Stimulated activated naive B cell treated with anti-CD40 and anti-IgM and Interleukin-4, amounts not matched to agents 10 μg/mL and 1 μg/mL and 100 μg/mL, for 72 hours (primary cell): ENCODE measurements at regions not wholly inside any gene's neighbourhood (a gene's known extent, or its start where the extent isn't known, plus 50 kb on each side); places are given as distances from the start of the nearest gene placed in this dataset.

Experiments used
- ATAC-seq, 2 donors: fragments of 150-1000 bp; cut with Tn5 transposase; replicated peaks; 2 replicates each; pipeline ENCODE4 v1.10.0; 2021; ENCODE audit warnings: moderate library complexity in 1 of 2
- DNase-seq: peaks from one replicate; pipeline ENCODE4 v3.0.0; 2021
- H3K27ac Mint-ChIP-seq: one replicate; pipeline ENCODE4 v1.8.0; 2022; ENCODE audit warnings: mild to moderate bottlenecking, mixed read lengths
- H3K27me3 Mint-ChIP-seq, 2 donors: one replicate each; pipeline ENCODE4 v1.8.0; 2022; ENCODE audit warnings: mixed read lengths in 2 of 2
- H3K36me3 Mint-ChIP-seq, 2 donors: one replicate each; pipeline ENCODE4 v1.8.0; 2022; ENCODE audit warnings: mixed read lengths in 2 of 2, mild to moderate bottlenecking in 1 of 2
- H3K4me1 Mint-ChIP-seq, 2 donors: one replicate each; pipeline ENCODE4 v1.8.0; 2022; ENCODE audit warnings: mixed read lengths in 2 of 2, mild to moderate bottlenecking in 1 of 2
- H3K4me3 Mint-ChIP-seq, 2 donors: one replicate each; pipeline ENCODE4 v1.8.0; 2022; ENCODE audit warnings: mild to moderate bottlenecking in 2 of 2, mixed read lengths in 2 of 2, moderate library complexity in 1 of 2
- H3K9me3 Mint-ChIP-seq, 2 donors: one replicate each; pipeline ENCODE4 v1.8.0; 2022; ENCODE audit warnings: mixed read lengths in 2 of 2, mild to moderate bottlenecking in 1 of 2

DNA sequence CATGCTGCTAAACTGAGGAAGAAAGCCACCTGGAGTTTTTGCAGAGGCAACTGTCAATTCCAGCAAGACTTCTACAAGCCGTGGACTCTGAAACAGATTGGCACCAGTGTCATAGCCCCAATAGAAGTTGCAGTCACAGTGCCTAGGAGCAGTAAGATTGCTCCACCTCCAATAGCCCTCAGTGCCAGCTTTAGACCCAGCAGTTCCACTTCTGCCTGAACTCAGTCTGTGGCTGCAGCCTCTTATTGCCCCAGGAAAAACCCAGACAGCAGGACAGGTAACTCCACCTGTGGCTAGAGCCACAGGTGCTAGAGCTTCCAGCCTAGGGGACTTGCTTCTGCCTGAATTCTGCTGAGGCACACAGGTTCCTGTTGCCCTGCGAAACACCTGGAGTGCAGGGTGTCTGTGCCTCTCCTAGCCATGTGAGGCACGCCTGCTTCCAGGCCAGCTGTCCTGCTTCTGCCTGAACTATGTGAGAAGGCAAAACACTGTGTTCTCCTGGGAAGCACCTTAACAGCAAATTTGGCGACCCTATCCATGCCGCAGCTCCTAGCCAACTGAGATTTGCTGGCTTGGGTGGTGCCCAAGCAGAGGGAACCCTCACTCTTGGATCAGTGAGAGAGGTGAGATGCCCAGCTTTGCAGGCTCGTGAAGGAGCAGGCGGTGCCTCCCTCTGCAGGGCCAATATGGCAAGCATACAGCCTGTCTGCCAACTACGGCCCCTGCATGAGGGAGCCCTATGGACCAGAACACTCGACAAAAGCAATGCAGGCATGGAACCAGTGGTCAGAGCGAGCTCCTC lies 607.6 kb downstream of the PCDH17 start:
- H3K36me3 Mint-ChIP-seq = no peaks in the 10 kb centered on the region
- no peak overlapping the region for H3K4me3 Mint-ChIP-seq
- H3K4me1 Mint-ChIP-seq = no peaks in the 10 kb centered on the region
- ATAC-seq (peak; percentile 14 to 16), DNase-seq (no peak)
- H3K9me3 Mint-ChIP-seq = peaks cover 6 to 10% of the 10 kb centered on the region in 2 donors
- H3K27me3 Mint-ChIP-seq = no peaks in the 10 kb centered on the region
- H3K27ac Mint-ChIP-seq = no peak overlapping the region

DNA sequence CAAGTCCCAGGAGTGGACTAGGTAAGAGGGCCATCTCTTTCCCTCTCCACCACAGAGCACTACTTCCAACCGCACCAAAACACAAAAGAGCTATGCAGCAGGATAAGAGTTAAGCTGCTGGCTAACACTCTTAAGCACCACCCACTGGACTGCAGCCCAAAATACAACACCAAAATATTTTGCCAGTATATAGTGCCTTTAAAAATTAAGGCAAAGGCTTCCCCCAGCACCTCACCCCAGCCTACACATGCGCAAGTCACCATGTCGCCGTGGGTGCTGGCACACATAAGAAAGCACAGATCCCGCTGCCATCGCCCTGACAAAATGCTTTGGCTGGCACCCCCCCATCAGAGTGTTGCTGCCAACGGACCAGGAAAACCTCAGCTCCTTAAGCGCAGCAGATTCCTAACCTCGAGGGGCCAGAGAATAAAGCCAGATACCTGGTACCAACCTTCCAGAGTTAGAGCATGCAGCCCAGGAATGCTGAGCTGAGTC lies 608.3 kb downstream of the PCDH17 start:
- H3K9me3 Mint-ChIP-seq = peaks cover 13% of the 10 kb centered on the region in 2 donors
- ATAC-seq = no peak

DNA sequence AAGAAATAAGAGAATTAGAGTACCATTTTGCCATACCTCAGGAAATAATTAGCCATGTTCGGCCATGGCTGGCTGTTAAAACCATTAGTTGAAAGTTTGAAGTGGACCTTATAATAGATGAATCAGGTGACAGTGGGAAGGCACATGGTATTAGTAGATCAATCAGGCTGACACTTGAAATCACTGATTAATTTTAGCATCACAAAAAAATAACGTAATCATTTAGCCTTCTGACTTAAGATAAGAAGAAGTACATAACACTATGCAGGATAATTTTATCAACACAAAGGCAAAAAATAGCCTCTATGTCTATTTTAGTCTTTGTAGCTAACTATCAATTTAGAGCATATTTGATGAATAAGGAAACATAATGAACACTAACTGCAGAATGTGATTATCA lies 615.5 kb downstream of the PCDH17 start:
- H3K36me3 Mint-ChIP-seq = no peaks in the 10 kb centered on the region
- DNase-seq = no peak
- H3K27ac Mint-ChIP-seq = no peak overlapping the region
- H3K27me3 Mint-ChIP-seq = no peaks in the 10 kb centered on the region
- H3K9me3 Mint-ChIP-seq = peaks cover 13 to 19% of the 10 kb centered on the region in 2 donors
- no peak overlapping the region for H3K4me3 Mint-ChIP-seq
- no peak for ATAC-seq
- no peaks in the 10 kb centered on the region for H3K4me1 Mint-ChIP-seq

More for the DNA sequence above, 608.3 kb downstream of the PCDH17 start:
- no peaks in the 10 kb centered on the region for H3K4me1 Mint-ChIP-seq
- no peaks in the 10 kb centered on the region for H3K36me3 Mint-ChIP-seq
- DNase-seq = no peak
- no peak overlapping the region for H3K27ac Mint-ChIP-seq
- no peak overlapping the region for H3K4me3 Mint-ChIP-seq
- H3K27me3 Mint-ChIP-seq = no peaks in the 10 kb centered on the region

DNA sequence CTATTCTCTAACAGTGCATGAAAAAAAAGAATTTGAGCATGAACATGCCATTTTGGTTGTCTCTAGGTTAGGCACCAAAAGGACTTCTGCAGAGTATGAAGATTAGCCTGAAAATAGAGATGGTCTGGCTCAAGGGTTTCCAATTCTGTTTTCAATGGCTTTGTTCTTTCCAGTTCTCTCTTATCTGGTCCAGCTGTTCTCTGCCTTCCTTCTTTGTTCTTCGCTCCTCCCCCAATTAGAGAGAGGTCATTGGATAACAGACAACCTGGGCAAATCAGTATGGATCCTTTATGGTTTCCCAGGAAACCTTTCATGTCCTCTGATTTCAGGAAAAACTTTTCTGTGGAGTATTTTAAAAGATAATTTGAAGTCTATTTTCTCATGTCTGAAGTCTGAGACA lies 623.4 kb downstream of the PCDH17 start:
- peaks cover 2 to 8% of the 10 kb centered on the region in 2 donors for H3K9me3 Mint-ChIP-seq
- no peak for DNase-seq
- no peaks in the 10 kb centered on the region for H3K27me3 Mint-ChIP-seq
- no peak overlapping the region for H3K4me3 Mint-ChIP-seq
- no peak for ATAC-seq
- H3K4me1 Mint-ChIP-seq = no peaks in the 10 kb centered on the region
- H3K36me3 Mint-ChIP-seq = no peaks in the 10 kb centered on the region
- H3K27ac Mint-ChIP-seq = no peak overlapping the region

DNA sequence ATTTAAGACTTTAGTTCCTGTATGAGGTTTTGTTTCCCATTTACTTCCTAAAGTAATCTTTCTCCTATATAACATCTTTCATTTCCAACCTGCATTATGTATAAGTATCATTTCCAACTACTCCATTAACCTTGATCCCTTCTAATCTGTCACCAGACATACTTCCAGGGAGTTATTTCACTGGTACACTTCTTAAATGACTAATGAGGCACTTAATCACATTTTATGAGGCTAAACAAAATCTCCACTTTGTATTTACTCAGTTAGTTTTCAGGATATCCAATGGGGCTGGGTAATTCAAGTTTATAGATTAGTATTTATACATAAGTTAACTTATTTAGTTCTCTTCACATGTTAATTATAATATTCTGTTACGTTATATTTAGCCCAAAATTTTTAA lies 634.7 kb downstream of the PCDH17 start:
- no peak for DNase-seq
- Mint-ChIP-seq H3K4me1 (no peaks in the 10 kb centered on the region), H3K9me3 (peaks cover 0 to 2% of the 10 kb centered on the region in 2 donors), H3K4me3 (no peak overlapping the region), H3K27me3 (no peaks in the 10 kb centered on the region), H3K36me3 (no peaks in the 10 kb centered on the region), H3K27ac (no peak overlapping the region)
- no peak for ATAC-seq

DNA sequence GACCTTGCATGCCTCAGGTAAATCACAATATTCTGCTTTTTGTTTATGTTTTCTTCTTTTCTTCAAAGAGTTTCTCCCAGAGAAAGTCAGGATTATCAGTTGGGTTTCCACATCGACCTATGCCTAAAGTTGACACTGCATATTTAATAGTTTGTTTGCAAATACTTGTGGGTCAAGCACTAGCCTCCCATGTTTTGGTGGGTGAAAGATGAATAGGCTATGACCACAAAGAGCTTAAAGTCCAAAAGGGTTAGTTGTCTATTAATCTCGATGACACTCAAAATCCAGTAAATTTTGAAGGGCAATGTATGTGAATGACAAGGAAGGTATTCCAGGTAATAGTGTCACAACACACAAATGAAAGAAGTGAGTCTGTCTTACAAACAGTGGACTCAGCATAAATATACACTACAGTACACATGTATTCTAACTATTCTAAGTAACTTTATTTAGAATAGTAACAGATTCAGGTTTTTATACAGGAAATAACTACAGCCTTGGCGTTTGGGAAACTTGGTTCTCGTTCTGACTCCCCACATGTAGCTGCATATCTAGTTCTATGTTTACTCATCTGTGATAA lies 667.1 kb downstream of the PCDH17 start:
- DNase-seq (no peak), ATAC-seq (no peak)
- no peak overlapping the region for H3K4me3 Mint-ChIP-seq
- H3K27me3 Mint-ChIP-seq = no peaks in the 10 kb centered on the region
- peaks cover 0 to 2% of the 10 kb centered on the region in 2 donors for H3K9me3 Mint-ChIP-seq
- no peak overlapping the region for H3K27ac Mint-ChIP-seq
- H3K36me3 Mint-ChIP-seq = no peaks in the 10 kb centered on the region
- H3K4me1 Mint-ChIP-seq = no peaks in the 10 kb centered on the region

DNA sequence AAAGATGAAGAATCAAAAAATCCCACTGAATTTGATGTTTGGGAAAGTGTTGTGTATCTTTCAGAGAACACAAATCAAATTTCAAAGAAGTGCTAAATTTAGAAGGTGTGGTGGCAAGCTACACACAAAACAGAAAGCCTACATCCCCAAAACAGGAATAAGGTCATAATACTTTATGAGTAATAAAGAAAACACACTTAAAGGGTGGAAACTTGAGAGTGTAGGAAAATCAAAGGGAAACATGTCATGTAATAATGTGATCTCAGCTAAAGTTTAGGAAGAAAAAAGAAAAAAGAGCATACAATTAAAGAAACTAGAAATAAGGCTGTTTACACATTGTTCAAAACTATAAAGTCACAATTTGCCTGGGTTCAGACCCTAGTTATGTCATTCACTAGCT lies 668.7 kb downstream of the PCDH17 start:
- no peaks in the 10 kb centered on the region for H3K36me3 Mint-ChIP-seq
- peaks cover 0 to 2% of the 10 kb centered on the region in 2 donors for H3K9me3 Mint-ChIP-seq
- no peak overlapping the region for H3K27ac Mint-ChIP-seq
- no peaks in the 10 kb centered on the region for H3K27me3 Mint-ChIP-seq
- no peaks in the 10 kb centered on the region for H3K4me1 Mint-ChIP-seq
- no peak overlapping the region for H3K4me3 Mint-ChIP-seq
- DNase-seq (no peak), ATAC-seq (no peak)

DNA sequence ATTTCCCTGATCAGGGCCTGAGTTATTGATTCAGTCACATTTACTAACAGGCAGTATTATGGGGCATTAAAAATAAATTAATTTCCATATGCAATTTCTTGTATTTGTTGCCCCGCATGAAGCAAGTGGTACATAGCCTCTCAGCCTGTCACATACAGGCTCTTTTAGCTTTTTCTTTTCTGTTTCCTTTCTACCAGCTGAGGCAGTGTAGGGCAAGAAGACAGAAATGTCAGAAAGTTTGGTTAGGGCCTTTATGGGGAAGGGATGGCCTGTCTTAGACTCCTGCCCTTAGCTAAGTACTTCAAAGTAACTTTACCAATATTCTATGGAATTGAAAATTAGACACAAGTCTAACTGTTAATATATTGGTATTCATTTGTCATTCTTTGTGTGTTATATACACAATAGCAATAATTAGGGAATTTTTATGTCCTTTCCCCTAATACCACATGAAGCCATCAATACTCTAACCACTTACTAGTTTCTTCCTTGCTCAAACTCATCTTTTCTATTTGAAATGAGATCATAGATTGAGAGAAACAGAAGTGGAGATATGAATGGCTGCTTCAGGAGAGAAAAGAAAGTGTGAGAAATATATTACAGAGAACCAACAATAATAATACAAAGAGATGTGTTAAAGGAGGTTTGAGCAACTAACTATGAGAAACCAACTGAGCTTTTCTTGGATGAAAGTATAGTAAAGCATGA lies 669.6 kb downstream of the PCDH17 start:
- H3K36me3 Mint-ChIP-seq = no peaks in the 10 kb centered on the region
- ATAC-seq = no peak
- H3K9me3 Mint-ChIP-seq = peaks cover 0 to 2% of the 10 kb centered on the region in 2 donors
- H3K4me3 Mint-ChIP-seq = no peak overlapping the region
- no peaks in the 10 kb centered on the region for H3K4me1 Mint-ChIP-seq
- H3K27me3 Mint-ChIP-seq = no peaks in the 10 kb centered on the region
- no peak for DNase-seq
- no peak overlapping the region for H3K27ac Mint-ChIP-seq

DNA sequence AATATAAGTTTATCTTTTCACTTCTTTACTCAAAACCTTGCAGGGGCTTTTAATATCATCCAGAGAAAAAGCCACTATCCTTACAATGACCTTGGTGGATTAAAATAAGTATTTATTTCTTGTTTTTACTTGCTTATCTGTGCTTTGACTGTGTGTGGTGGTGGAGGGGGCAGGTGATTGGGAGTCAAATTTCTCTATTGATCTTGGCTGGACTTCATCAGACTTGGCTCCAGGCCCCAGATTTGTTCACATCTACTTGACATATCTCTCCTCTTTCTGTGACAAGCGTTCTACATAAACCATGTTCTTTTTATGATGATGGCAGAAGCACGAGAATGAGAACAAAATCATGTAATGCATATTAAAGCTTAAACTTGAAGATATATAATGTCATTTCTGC lies 670.8 kb downstream of the PCDH17 start:
- DNase-seq (no peak), ATAC-seq (no peak)
- Mint-ChIP-seq H3K9me3 (peaks cover 0 to 2% of the 10 kb centered on the region in 2 donors), H3K27me3 (no peaks in the 10 kb centered on the region), H3K4me3 (no peak overlapping the region), H3K27ac (no peak overlapping the region), H3K36me3 (no peaks in the 10 kb centered on the region), H3K4me1 (no peaks in the 10 kb centered on the region)

DNA sequence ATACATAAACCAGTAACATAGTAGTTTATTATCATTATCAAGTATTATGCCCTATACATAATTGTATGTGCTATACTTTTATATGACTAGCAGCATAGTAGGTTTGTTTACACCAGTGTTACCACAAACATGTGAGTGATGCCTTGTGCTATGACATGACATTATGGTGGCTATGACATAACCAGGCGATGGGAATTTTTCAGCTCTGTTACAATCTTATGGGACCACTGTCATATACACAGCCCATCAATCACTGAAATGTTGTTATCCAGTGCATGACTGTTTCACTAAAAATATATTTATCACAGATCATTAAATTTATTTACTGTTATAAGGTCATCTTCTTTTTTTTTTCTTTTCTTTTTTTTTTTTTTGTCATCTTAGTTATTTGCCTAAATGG lies 674.5 kb downstream of the PCDH17 start:
- no peak overlapping the region for H3K27ac Mint-ChIP-seq
- H3K4me3 Mint-ChIP-seq = no peak overlapping the region
- H3K36me3 Mint-ChIP-seq = no peaks in the 10 kb centered on the region
- ATAC-seq (no peak), DNase-seq (no peak)
- peaks cover 0 to 2% of the 10 kb centered on the region in 2 donors for H3K9me3 Mint-ChIP-seq
- H3K4me1 Mint-ChIP-seq = no peaks in the 10 kb centered on the region
- H3K27me3 Mint-ChIP-seq = no peaks in the 10 kb centered on the region

DNA sequence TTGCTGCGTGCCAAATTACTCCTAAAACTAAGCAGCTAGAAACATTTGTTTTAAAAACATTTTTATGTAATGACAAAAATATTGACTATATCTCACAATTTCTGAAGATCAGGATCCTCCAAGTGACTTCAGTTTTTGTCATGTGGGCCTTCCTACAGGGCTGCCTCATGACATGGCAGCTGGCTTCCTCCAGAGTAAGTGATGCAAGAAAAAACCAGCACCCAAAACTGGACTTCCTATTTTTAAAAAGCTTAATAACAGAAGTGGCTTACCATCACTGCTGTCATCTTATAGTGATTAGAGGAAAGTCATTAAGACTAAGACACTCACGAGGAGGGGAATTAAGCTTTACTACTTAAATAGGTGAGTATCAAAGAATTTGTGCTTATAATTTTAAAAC lies 681.7 kb downstream of the PCDH17 start:
- H3K9me3 Mint-ChIP-seq = peaks cover 3 to 5% of the 10 kb centered on the region in 2 donors
- H3K27me3 Mint-ChIP-seq = no peaks in the 10 kb centered on the region
- no peak for DNase-seq
- no peak for ATAC-seq
- H3K4me1 Mint-ChIP-seq = no peaks in the 10 kb centered on the region
- no peak overlapping the region for H3K27ac Mint-ChIP-seq
- H3K4me3 Mint-ChIP-seq = no peak overlapping the region
- H3K36me3 Mint-ChIP-seq = no peaks in the 10 kb centered on the region

DNA sequence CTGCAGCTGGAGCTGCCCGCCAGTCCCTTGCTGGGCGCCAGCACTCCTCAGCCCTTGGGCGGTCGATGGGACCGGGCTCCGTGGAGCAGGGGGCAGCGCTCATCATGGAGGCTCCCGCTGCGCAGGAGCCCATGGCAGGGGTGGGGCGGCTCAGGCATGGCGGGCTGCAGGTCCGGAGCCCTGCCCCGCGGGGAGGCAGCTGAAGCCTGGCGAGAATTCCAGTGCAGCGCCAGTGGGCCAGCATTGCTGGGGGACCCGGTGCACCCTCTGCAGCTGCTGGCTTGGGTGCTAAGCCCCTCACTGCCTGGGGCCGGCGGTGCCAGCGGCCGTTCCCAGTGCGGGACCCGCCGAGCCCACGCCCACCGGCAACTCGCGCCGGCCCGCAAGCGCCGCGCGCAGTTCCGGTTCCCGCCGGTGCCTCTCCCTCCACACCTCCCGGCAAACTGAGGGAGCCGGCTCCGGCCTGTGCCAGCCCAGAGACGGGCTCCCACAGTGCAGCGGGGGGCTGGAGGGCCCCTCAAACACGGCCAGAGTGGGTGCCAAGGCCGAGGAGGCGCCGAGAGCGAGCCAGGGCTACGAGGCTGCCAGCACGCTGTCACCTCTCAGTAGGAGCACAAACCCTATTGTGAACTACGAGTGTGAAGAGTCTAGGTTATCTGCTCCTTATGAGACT lies 687.1 kb downstream of the PCDH17 start:
- H3K4me1 Mint-ChIP-seq = no peaks in the 10 kb centered on the region
- H3K36me3 Mint-ChIP-seq = no peaks in the 10 kb centered on the region
- ATAC-seq = no peak
- no peak for DNase-seq
- no peak overlapping the region for H3K27ac Mint-ChIP-seq
- H3K27me3 Mint-ChIP-seq = no peaks in the 10 kb centered on the region
- no peak overlapping the region for H3K4me3 Mint-ChIP-seq
- H3K9me3 Mint-ChIP-seq = peaks cover 2 to 5% of the 10 kb centered on the region in 2 donors

DNA sequence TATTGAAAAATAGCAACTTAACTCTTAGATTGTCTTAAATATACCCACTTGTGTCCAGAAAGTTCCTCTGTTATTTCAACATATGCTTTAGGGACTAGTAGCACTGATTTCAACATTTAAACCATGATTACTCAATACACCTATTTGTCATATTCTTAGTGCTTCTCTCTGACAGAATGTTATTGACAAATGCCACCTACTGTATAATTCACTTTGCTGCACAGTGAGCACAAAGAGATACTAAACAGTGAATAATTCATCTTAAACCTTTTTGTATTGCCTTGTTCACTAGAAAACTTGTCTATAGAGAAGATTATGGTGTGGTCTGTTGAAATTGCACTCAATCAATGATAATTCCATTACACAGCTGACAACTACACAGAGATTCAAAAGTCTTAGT lies 692.6 kb downstream of the PCDH17 start:
- Mint-ChIP-seq H3K4me1 (no peaks in the 10 kb centered on the region), H3K36me3 (no peaks in the 10 kb centered on the region), H3K27ac (no peak overlapping the region), H3K4me3 (no peak overlapping the region), H3K27me3 (no peaks in the 10 kb centered on the region), H3K9me3 (no peaks in the 10 kb centered on the region)
- ATAC-seq (no peak), DNase-seq (no peak)

DNA sequence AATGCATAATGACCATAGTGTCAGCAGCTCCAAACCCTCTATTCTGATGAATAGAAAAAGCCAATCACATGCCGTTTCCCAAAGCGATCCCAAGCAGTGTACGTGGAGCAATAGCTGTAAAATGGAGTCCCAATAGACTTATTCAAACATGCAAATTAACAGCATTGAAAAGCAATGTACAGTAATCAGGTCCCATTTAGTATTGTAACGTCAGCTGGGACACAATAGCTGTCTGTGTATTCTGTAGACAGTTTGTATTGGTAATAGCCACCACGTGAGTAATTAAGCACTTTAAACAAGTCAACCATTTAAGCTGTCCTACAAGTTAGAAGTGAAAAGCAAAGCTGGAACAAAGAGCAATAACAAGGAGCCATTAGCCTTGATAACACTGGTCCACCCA lies 698.2 kb downstream of the PCDH17 start:
- Mint-ChIP-seq H3K9me3 (peaks cover 0 to 3% of the 10 kb centered on the region in 2 donors), H3K27ac (no peak overlapping the region), H3K27me3 (no peaks in the 10 kb centered on the region), H3K36me3 (no peaks in the 10 kb centered on the region), H3K4me1 (no peaks in the 10 kb centered on the region), H3K4me3 (no peak overlapping the region)
- no peak for DNase-seq
- ATAC-seq = no peak
